Lower leg skin (tissue), 3 donors: ENCODE measurements at regions not wholly inside any gene's neighbourhood (a gene's known extent, or its start where the extent isn't known, plus 50 kb on each side); places are given as distances from the start of the nearest gene placed in this dataset.

Experiments used
- CTCF ChIP-seq, 3 donors: fragments of 450-650 bp; IDR thresholded peaks; one replicate each; pipeline ENCODE4 v1.5.1; 2016; ENCODE audit warnings: antibody characterized with exemption in 3 of 3, mild to moderate bottlenecking in 3 of 3, moderate library complexity in 2 of 3
- POLR2A ChIP-seq, 2 donors: fragments of 450-650 bp; IDR thresholded peaks; one replicate each; pipeline ENCODE4 v1.6.1; 2016 to 2017; ENCODE audit warnings: antibody characterized with exemption in 2 of 2, mild to moderate bottlenecking in 1 of 2, moderate library complexity in 1 of 2

GRCh38 chr3:146884721-146885120, 279.6 kb upstream of the PLSCR5 start:
- TF ChIP-seq CTCF (IDR thresholded peaks at IDR 0.05) (no peak), POLR2A (IDR thresholded peaks at IDR 0.05) (no peak)
